Colonic mucosa (tissue), 4 donors: ENCODE measurements at regions not wholly inside any gene's neighbourhood (a gene's known extent, or its start where the extent isn't known, plus 50 kb on each side); places are given as distances from the start of the nearest gene placed in this dataset.

ENCODE experiments used
- DNase-seq: peaks from one replicate; pipeline ENCODE4 v3.0.0-alpha.2; 2020
- H3K27ac ChIP-seq: fragments of 200-600 bp; one replicate; pipeline ENCODE4 v1.8.0; 2021
- H3K27me3 ChIP-seq: fragments of 200-600 bp; one replicate; pipeline ENCODE4 v1.8.0; 2021
- H3K36me3 ChIP-seq: fragments of 200-600 bp; one replicate; pipeline ENCODE4 v1.8.0; 2021
- H3K4me1 ChIP-seq: fragments of 200-600 bp; one replicate; pipeline ENCODE4 v1.8.0; 2021; ENCODE audit warnings: mild to moderate bottlenecking
- H3K4me3 ChIP-seq: fragments of 200-600 bp; one replicate; pipeline ENCODE4 v1.8.0; 2021
- H3K9ac ChIP-seq, 2 donors: one replicate each; pipeline ENCODE4 v1.7.0; 2013; ENCODE audit warnings: control low read depth in 2 of 2, low read depth in 2 of 2, low read length in 2 of 2
- H3K9me3 ChIP-seq: fragments of 200-600 bp; one replicate; pipeline ENCODE4 v1.8.0; 2021
- CTCF ChIP-seq: fragments of 200-600 bp; IDR thresholded peaks from one replicate; pipeline ENCODE4 v1.8.0; 2022; ENCODE audit warnings: antibody characterized with exemption, mild to moderate bottlenecking
- intact Hi-C: fragments of 100-400 bp; cut with DNase I; formaldehyde crosslinking; loops from one replicate; pipeline ENCODE4 v1.14.1; 2022
- donor health status: healthy.
- donor health status: DM: no; HTN: no; CAD: no.
- donor health status: DM: no; HTN: no; CAD: no.

- Histone ChIP-seq H3K27ac (no peak overlapping the region), H3K9ac (no peak overlapping the region), H3K27me3 (no peaks in the 10 kb centered on the region), H3K4me3 (no peak overlapping the region), H3K4me1 (no peaks in the 10 kb centered on the region), H3K36me3 (no peaks in the 10 kb centered on the region), H3K9me3 (no peaks in the 10 kb centered on the region)
- TF ChIP-seq CTCF: no peak
- no peak for DNase-seq
- intact Hi-C loops: no loop called here
These were observed 141.5 kb upstream of the LRFN2 start for GRCh38 chr6:40728643-40729042.

GRCh38 chr6:40727271-40727670 is 140.1 kb upstream of the LRFN2 start:
- H3K4me3 ChIP-seq: no peak overlapping the region
- intact Hi-C loops: no loop called here
- no peak for TF ChIP-seq CTCF
- H3K4me1 ChIP-seq: no peaks in the 10 kb centered on the region
- DNase-seq: no peak
- H3K36me3 ChIP-seq: no peaks in the 10 kb centered on the region
- H3K9me3 ChIP-seq: no peaks in the 10 kb centered on the region
- H3K27ac ChIP-seq: no peak overlapping the region
- no peaks in the 10 kb centered on the region for H3K27me3 ChIP-seq
- H3K9ac ChIP-seq: no peak overlapping the region

- no peak for TF ChIP-seq CTCF
- Histone ChIP-seq H3K36me3 (no peaks in the 10 kb centered on the region), H3K27ac (no peak overlapping the region), H3K9ac (no peak overlapping the region), H3K27me3 (no peaks in the 10 kb centered on the region), H3K9me3 (no peaks in the 10 kb centered on the region), H3K4me3 (no peak overlapping the region), H3K4me1 (no peaks in the 10 kb centered on the region)
- no peak for DNase-seq
- intact Hi-C loops: no loop called here
These were observed 139.7 kb upstream of the LRFN2 start for GRCh38 chr6:40726853-40727252.

- no peak overlapping the region for H3K27ac ChIP-seq
- intact Hi-C loops: no loop called here
- no peak for TF ChIP-seq CTCF
These were observed 138.2 kb upstream of the LRFN2 start for GRCh38 chr6:40725390-40725789.

GRCh38 chr6:40724886-40725285 is 137.7 kb upstream of the LRFN2 start:
- Histone ChIP-seq H3K27me3 (no peaks in the 10 kb centered on the region), H3K4me3 (no peak overlapping the region), H3K9ac (no peak overlapping the region), H3K9me3 (no peaks in the 10 kb centered on the region), H3K4me1 (no peaks in the 10 kb centered on the region), H3K27ac (no peak overlapping the region), H3K36me3 (no peaks in the 10 kb centered on the region)
- TF ChIP-seq CTCF: no peak
- intact Hi-C loops: no loop called here
- no peak for DNase-seq

More at GRCh38 chr6:40725390-40725789, 138.2 kb upstream of the LRFN2 start:
- H3K9ac ChIP-seq: no peak overlapping the region
- no peaks in the 10 kb centered on the region for H3K4me1 ChIP-seq
- no peak overlapping the region for H3K4me3 ChIP-seq
- no peak for DNase-seq
- H3K36me3 ChIP-seq: no peaks in the 10 kb centered on the region
- H3K27me3 ChIP-seq: no peaks in the 10 kb centered on the region
- no peaks in the 10 kb centered on the region for H3K9me3 ChIP-seq

- Histone ChIP-seq H3K4me1 (no peaks in the 10 kb centered on the region), H3K4me3 (no peak overlapping the region), H3K27me3 (no peaks in the 10 kb centered on the region), H3K9ac (no peak overlapping the region), H3K9me3 (no peaks in the 10 kb centered on the region), H3K27ac (no peak overlapping the region), H3K36me3 (no peaks in the 10 kb centered on the region)
- intact Hi-C loops: no loop called here
- DNase-seq: no peak
- no peak for TF ChIP-seq CTCF
These were observed 136.8 kb upstream of the LRFN2 start for GRCh38 chr6:40723967-40724366.
